Activated naive CD8-positive, alpha-beta T cell treated with anti-CD3 and anti-CD28 coated beads, Interleukin-2, amount 10 ng/mL, durations not matched to agents 7 days and 5 days (primary cell): ENCODE measurements at regions not wholly inside any gene's neighbourhood (a gene's known extent, or its start where the extent isn't known, plus 50 kb on each side); places are given as distances from the start of the nearest gene placed in this dataset.

Experiments
- ATAC-seq: fragments of 150-1000 bp; cut with Tn5 transposase; one replicate; pipeline ENCODE4 v1.10.0; 2021; ENCODE audit warnings: low read depth, moderate library complexity
- POLR2A ChIA-PET: fragments of 350-600 bp; sonication (Branson Sonifier 250); formaldehyde crosslinking; loops from one replicate; lab custom pipeline; 2021; ENCODE audit warnings: antibody characterized with exemption; lab: Charles Lee
- DNase-seq: peaks from one replicate; pipeline ENCODE4 v3.0.0; 2021
- H3K27ac Mint-ChIP-seq: one replicate; pipeline ENCODE4 v1.8.0; 2022; ENCODE audit warnings: mild to moderate bottlenecking, mixed read lengths
- H3K27me3 Mint-ChIP-seq: one replicate; pipeline ENCODE4 v1.8.0; 2022; ENCODE audit warnings: mild to moderate bottlenecking, moderate library complexity, mixed read lengths
- H3K36me3 Mint-ChIP-seq: one replicate; pipeline ENCODE4 v1.8.0; 2021; ENCODE audit warnings: mild to moderate bottlenecking, mixed read lengths
- H3K4me1 Mint-ChIP-seq: one replicate; pipeline ENCODE4 v1.8.0; 2021; ENCODE audit warnings: mixed read lengths
- H3K4me3 Mint-ChIP-seq: one replicate; pipeline ENCODE4 v1.8.0; 2022; ENCODE audit warnings: mild to moderate bottlenecking, moderate library complexity, mixed read lengths
- H3K9me3 Mint-ChIP-seq: one replicate; pipeline ENCODE4 v1.8.0; 2021; ENCODE audit warnings: mixed read lengths

DNA sequence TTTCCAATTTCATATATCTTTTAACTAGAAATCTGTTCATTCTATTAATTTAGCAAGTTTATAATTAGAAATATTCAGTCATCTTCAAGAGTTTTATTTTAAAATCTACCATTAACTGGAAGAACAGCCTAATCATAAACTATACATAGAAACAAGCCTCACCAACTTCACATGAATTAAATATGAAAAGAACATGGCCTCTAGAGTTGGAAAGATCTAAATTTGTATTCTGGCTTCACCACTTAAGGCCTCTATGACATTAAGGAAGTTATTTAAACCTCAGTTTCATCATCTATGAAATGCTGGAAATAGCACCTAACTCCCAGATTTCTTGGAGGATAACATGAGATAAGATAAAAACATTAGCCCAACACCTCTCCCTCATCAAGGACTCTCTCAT lies 51.4 kb upstream of the SCN7A start:
- Mint-ChIP-seq H3K36me3 (no peaks in the 10 kb centered on the region), H3K9me3 (no peaks in the 10 kb centered on the region), H3K4me3 (no peak overlapping the region), H3K4me1 (no peaks in the 10 kb centered on the region), H3K27ac (no peak overlapping the region), H3K27me3 (peaks cover 3% of the 10 kb centered on the region)
- DNase-seq (no peak), ATAC-seq (no peak)
- POLR2A ChIA-PET, result no interaction called here
